Nephron (organoid): ENCODE measurements at regions not wholly inside any gene's neighbourhood (a gene's known extent, or its start where the extent isn't known, plus 50 kb on each side); places are given as distances from the start of the nearest gene placed in this dataset.
"Not testable (repeated sequence)": the region's sequence is repeated elsewhere in the genome, so short reads cannot be mapped to it uniquely, and the experiment has no call there.

Source experiments
- H3K27ac Mint-ChIP-seq, 3 experiments: 2 replicates each; pipeline ENCODE4 v1.8.0; 2020; ENCODE audit warnings: mixed read lengths in 3 of 3, mild to moderate bottlenecking in 2 of 3, moderate library complexity in 1 of 3
- H3K27me3 Mint-ChIP-seq: 2 replicates; pipeline ENCODE4 v1.8.0; 2021; ENCODE audit warnings: low read depth, mild to moderate bottlenecking, moderate library complexity, mixed read lengths
- H3K36me3 Mint-ChIP-seq: 2 replicates; pipeline ENCODE4 v1.8.0; 2020; ENCODE audit warnings: low read depth, mixed read lengths
- H3K4me1 Mint-ChIP-seq: 2 replicates; pipeline ENCODE4 v1.8.0; 2020; ENCODE audit warnings: mixed read lengths
- H3K4me3 Mint-ChIP-seq, 3 experiments: 2 replicates each; pipeline ENCODE4 v1.8.0; 2020; ENCODE audit warnings: mild to moderate bottlenecking in 3 of 3, mixed read lengths in 3 of 3, moderate library complexity in 2 of 3
- H3K9me3 Mint-ChIP-seq: 2 replicates; pipeline ENCODE4 v1.8.0; 2020; ENCODE audit warnings: mixed read lengths
- TF ChIP-seq, protein P1 (sequence below), 3 experiments: fragments of 200-600 bp; sonication (generic); IDR thresholded peaks; one replicate each; pipeline ENCODE4 v1.5.0; 2021; ENCODE audit warnings: antibody characterized with exemption in 3 of 3; ENCODE audit not compliant: unreplicated experiment in 3 of 3

DNA sequence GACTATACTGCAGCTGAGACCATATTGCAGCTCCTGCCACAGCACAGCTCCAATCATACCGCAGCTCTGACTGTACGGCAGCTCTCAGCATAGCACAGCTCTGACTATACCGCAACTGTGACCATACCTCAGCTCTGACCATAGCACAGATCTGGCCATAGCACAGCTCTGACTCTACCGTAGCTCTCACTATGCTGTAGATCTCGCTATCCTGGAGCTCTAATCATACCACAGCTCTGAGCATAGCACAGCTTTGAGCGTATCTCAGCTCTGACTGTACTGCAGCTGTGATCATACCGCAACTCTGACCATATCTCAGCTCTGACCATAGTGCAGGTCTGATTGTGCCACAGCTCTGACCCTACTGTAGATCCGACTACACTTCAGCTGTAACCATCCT is 139.2 kb downstream of the ASMT start:
- Mint-ChIP-seq H3K27ac (no peak overlapping the region), H3K27me3 (no peaks in the 10 kb centered on the region), H3K4me1 (no peaks in the 10 kb centered on the region), H3K9me3 (peaks cover 29% of the 10 kb centered on the region), H3K4me3 (no peak overlapping the region), H3K36me3 (peaks cover 10% of the 10 kb centered on the region)
- TF ChIP-seq, protein P1, sequence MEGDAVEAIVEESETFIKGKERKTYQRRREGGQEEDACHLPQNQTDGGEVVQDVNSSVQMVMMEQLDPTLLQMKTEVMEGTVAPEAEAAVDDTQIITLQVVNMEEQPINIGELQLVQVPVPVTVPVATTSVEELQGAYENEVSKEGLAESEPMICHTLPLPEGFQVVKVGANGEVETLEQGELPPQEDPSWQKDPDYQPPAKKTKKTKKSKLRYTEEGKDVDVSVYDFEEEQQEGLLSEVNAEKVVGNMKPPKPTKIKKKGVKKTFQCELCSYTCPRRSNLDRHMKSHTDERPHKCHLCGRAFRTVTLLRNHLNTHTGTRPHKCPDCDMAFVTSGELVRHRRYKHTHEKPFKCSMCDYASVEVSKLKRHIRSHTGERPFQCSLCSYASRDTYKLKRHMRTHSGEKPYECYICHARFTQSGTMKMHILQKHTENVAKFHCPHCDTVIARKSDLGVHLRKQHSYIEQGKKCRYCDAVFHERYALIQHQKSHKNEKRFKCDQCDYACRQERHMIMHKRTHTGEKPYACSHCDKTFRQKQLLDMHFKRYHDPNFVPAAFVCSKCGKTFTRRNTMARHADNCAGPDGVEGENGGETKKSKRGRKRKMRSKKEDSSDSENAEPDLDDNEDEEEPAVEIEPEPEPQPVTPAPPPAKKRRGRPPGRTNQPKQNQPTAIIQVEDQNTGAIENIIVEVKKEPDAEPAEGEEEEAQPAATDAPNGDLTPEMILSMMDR (IDR thresholded peaks at IDR 0.05; ENCODE audit: unreplicated experiment in 3 of 3): no peak

DNA sequence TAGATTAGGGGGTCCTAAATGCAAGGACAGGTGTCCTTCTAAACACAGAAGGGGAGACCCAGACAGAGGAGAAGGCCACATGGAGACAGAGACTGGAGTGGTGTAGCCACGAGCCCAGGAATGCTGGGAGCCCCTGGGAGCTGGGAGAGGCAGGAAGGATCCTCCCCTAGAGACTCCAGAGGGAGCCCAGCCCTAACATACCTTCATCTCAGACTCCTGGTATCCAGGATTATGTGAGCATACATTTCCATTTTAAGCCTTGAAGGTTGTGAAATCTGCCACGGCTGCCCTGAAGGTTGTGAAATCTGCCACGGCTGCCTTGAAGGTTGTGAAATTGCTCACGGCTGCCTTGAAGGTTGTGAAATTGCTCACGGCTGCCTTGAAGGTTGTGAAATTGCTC is 148.4 kb downstream of the ASMT start:
- TF ChIP-seq, protein P1 (IDR thresholded peaks at IDR 0.05; ENCODE audit: unreplicated experiment in 3 of 3): no peak
- peaks cover 11% of the 10 kb centered on the region for H3K27me3 Mint-ChIP-seq
- peaks cover 22% of the 10 kb centered on the region for H3K9me3 Mint-ChIP-seq
- H3K27ac Mint-ChIP-seq: no peak overlapping the region
- no peak overlapping the region for H3K4me3 Mint-ChIP-seq
- H3K36me3 Mint-ChIP-seq: no peaks in the 10 kb centered on the region
- no peaks in the 10 kb centered on the region for H3K4me1 Mint-ChIP-seq

DNA sequence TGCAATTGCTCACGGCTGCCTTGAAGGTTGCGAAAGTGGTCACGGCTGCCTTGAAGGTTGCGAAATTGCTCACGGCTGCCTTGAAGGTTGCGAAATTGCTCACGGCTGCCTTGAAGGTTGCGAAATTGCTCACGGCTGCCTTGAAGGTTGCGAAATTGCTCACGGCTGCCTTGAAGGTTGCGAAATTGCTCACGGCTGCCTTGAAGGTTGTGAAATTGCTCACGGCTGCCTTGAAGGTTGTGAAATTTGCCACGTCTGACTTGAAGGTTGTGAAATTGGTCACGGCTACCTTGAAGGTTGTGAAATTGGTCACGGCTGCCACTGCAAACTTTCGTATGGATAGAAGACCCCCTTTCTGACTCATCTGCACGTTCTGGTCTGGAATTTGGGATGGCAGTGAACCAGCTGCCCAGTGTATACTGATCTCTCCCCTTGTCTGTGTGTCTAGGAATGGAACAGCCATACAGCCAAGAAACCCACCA is 150.1 kb downstream of the ASMT start:
- Mint-ChIP-seq H3K9me3 (peaks cover 17% of the 10 kb centered on the region), H3K27me3 (peaks cover 11% of the 10 kb centered on the region)
- H3K4me3 Mint-ChIP-seq, H3K36me3 Mint-ChIP-seq, H3K27ac Mint-ChIP-seq, H3K4me1 Mint-ChIP-seq: not testable (repeated sequence)

DNA sequence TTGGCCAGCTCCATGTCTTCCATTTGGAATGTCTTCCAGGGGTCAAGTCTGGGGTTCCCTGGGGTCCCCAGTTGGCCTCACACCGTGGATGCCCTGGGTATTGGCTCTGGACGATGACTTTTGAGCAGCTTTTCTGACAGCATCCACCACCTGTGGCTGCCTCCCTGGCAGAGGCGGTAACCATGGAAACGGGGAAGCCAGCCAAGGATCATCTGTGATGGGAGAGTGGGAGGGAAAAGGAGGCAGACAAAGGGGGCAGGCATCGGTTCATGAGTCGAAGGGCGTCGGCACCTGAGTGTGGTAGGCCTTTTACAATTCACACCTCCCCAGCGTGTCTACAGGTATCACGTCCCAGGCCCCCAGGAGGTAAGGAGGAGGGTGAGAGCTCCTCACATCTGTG is 152.2 kb downstream of the ASMT start:
- H3K4me1 Mint-ChIP-seq: no peaks in the 10 kb centered on the region
- H3K27me3 Mint-ChIP-seq: peaks cover 11% of the 10 kb centered on the region
- no peak overlapping the region for H3K4me3 Mint-ChIP-seq
- H3K9me3 Mint-ChIP-seq: peaks cover 16% of the 10 kb centered on the region
- no peak overlapping the region for H3K27ac Mint-ChIP-seq
- TF ChIP-seq, protein P1 (IDR thresholded peaks at IDR 0.05; ENCODE audit: unreplicated experiment in 3 of 3): no peak
- H3K36me3 Mint-ChIP-seq: no peaks in the 10 kb centered on the region

DNA sequence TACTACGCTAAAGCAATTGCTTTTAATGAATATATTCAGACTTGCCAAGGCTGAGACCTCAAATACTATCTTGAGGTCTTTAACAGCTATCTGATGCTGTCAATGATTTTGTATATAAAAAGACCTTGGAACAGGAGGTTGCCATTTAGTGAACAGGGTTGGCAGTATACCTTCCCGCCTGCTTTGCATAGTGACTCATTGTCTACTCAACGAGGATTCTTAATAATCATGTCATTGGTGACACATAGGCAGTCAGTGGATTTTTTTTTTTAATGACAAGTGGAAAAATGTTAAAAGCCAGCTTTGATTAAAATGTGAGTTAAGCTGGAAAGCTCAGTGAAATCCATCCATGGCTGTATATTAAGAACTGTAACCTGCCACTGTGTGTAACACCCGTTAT is 164.0 kb downstream of the ASMT start:
- TF ChIP-seq, protein P1 (IDR thresholded peaks at IDR 0.05; ENCODE audit: unreplicated experiment in 3 of 3): no peak
- Mint-ChIP-seq H3K27ac (no peak overlapping the region), H3K4me3 (no peak overlapping the region), H3K27me3 (peaks cover 11% of the 10 kb centered on the region), H3K36me3 (no peaks in the 10 kb centered on the region), H3K9me3 (peaks cover 5% of the 10 kb centered on the region), H3K4me1 (no peaks in the 10 kb centered on the region)

GRCh38 chrX:1779626-1780025 is 164.8 kb downstream of the ASMT start:
- TF ChIP-seq, protein P1 (IDR thresholded peaks at IDR 0.05; ENCODE audit: unreplicated experiment in 3 of 3): no peak
- Mint-ChIP-seq H3K27ac (no peak overlapping the region), H3K36me3 (no peaks in the 10 kb centered on the region), H3K4me3 (no peak overlapping the region), H3K4me1 (no peaks in the 10 kb centered on the region), H3K27me3 (peaks cover 8% of the 10 kb centered on the region), H3K9me3 (peaks cover 5% of the 10 kb centered on the region)
